Sigmoid colon (tissue), 6 donors: ENCODE measurements at regions not wholly inside any gene's neighbourhood (a gene's known extent, or its start where the extent isn't known, plus 50 kb on each side); places are given as distances from the start of the nearest gene placed in this dataset.
A peak's percentile ranks its signal among the peaks of the same experiment; 100 is the strongest.

Experiments
- DNase-seq: peaks from one replicate; pipeline ENCODE4 v3.0.0-alpha.2; 2019
- H3K27ac ChIP-seq, 4 donors: fragments of 200-600 bp; sonication (generic); one replicate each; pipeline ENCODE4 v1.5.1; 2016 to 2019; ENCODE audit warnings: mild to moderate bottlenecking in 1 of 4
- H3K27me3 ChIP-seq, 3 donors: fragments of 200-600 bp; sonication (generic); one replicate each; pipeline ENCODE4 v1.5.1; 2019; ENCODE audit warnings: mild to moderate bottlenecking in 1 of 3
- H3K36me3 ChIP-seq, 4 donors: fragments of 200-600 bp; sonication (generic); one replicate each; pipeline ENCODE4 v1.5.1; 2016 to 2019
- H3K4me1 ChIP-seq, 4 donors: fragments of 200-600 bp; sonication (generic); one replicate each; pipeline ENCODE4 v1.5.1; 2017 to 2019
- H3K4me3 ChIP-seq, 4 donors: fragments of 200-600 bp; sonication (generic); one replicate each; pipeline ENCODE4 v1.5.1; 2017 to 2019; ENCODE audit warnings: mild to moderate bottlenecking in 2 of 4, moderate library complexity in 1 of 4
- H3K9me3 ChIP-seq, 4 donors: fragments of 200-600 bp in 3 of 4; sonication (generic) in 3 of 4; one replicate each; pipeline versions ENCODE4 v1.5.1 to v1.6.1; 2013 to 2019
- EP300 ChIP-seq, 4 donors: sonication (generic); formaldehyde crosslinking; IDR thresholded peaks; one replicate each; pipeline ENCODE4 v1.6.1; 2017; ENCODE audit warnings: antibody characterized with exemption in 4 of 4
- POLR2A ChIP-seq, 2 donors: fragments of 450-650 bp; IDR thresholded peaks; one replicate each; pipeline ENCODE4 v1.6.1; 2016; ENCODE audit warnings: antibody characterized with exemption in 2 of 2, mild to moderate bottlenecking in 2 of 2, moderate library complexity in 2 of 2
- POLR2AphosphoS5 ChIP-seq, 4 donors: sonication (generic); formaldehyde crosslinking; IDR thresholded peaks; one replicate each; pipeline ENCODE4 v1.6.1; 2017; ENCODE audit warnings: antibody characterized with exemption in 4 of 4
- WGBS, 2 donors: extraction: QIAGEN DNeasy Blood & Tissue Kit; methylation state at CpG; one replicate each; pipeline ENCODE4 v1.1.7; 2013; 5-methylcytosine and 5-hydroxymethylcytosine counted together
- intact Hi-C: fragments of 100-400 bp; cut with DNase I; formaldehyde crosslinking; loops from one replicate; pipeline ENCODE4 v1.15.1; 2023
- TF ChIP-seq, protein P1 (sequence below), 4 experiments: fragments of 450-650 bp in 3 of 4; fragments of 200-600 bp in 1 of 4; IDR thresholded peaks; one replicate each; pipeline ENCODE4 v1.5.1; 2016 to 2019; ENCODE audit warnings: antibody characterized with exemption in 4 of 4, mild to moderate bottlenecking in 3 of 4, moderate library complexity in 2 of 4
- donor health status: healthy with polysubstance abuse.
- donor health status: healthy.

DNA sequence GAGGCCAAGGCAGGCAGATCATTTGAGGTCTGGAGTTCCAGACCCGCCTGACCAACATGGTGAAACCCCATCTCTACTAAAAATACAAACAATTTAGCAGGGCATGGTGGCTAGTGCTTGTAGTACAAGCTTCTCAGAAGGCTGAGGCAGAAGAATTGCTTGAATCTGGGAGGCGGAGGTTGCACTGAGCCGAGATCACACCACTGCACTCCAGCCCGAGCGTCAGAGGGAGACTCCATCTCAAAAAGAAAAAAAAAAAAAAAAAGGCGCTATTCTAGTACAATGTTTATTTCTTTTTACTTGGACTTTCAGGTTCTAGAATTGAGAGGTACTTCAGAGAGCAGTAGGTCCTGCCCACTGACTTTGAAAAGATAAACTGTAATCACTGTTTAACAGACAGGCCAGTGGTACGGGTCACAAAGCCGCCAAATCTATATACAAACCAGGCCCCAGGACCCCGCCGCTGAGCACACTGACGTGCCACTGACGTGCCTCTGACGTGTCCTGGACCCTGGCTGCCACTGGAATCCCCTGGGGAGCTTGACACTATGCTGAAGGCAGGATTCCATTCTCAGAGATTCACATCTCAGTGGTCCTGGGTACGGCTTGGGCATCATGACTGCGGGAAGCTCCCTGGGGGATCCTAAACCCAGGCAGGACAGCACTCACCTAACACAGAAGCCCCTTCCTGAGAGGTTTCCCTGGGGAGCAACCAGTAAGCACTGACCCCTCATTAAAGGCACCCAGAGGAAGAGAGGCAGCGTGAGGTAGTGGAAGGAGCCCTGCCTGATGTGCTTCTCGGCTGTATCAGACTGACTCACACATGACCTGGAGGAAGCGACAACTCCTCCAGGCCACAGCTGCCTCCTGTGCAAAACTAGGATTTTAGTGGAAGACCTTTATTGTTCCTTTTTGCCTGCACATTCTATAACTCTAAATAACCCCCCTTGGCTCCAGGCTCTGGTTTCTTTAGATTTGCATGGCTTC is 197.8 kb upstream of the MEIS1 start:
- no peak overlapping the region for H3K4me3 ChIP-seq
- H3K4me1 ChIP-seq, result peaks cover 0 to 26% (median 11%) of the 10 kb centered on the region in 4 donors
- no peak overlapping the region for H3K27ac ChIP-seq
- H3K9me3 ChIP-seq, result no peaks in the 10 kb centered on the region
- no peak for DNase-seq
- no peak for TF ChIP-seq POLR2A (IDR thresholded peaks at IDR 0.05)
- no peak for TF ChIP-seq EP300 (IDR thresholded peaks at IDR 0.05)
- WGBS, 2 donors, result 76 to 83% methylated on average over 18 of the region's 18 CpGs
- intact Hi-C loops, result no loop called here
- H3K36me3 ChIP-seq, result no peaks in the 10 kb centered on the region
- H3K27me3 ChIP-seq, result no peaks in the 10 kb centered on the region

DNA sequence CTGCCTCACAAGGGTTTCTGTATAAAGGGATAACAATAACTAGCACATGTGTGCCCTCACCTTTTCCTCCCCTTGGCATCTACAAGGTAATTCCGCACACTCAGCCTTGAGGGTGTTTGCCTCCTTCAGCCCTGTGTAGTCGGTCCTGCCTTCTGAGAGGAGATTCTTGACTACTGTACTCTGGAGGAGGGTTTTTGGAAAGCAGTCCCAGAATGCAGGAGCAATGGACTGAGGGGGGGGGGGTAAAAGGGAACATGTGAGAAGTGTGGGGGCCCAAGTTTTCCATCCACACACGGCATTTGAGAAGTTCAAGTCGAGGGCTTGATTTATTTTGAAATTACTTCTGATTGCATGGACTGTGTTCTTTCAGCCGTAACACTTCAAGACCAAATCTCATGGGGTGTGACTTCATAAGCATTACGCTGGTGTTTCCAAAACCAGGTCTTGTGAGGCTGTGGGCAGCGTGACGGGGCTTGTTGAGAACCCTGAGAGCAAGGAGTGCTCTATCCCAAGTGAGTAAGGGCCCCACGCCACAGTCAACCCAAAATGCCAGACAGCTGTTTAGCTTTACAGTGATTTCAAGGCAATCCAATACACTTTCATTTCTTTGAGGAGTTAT is 198.7 kb upstream of the MEIS1 start:
- 86 to 88% methylated on average over 9 of the region's 9 CpGs for WGBS, 2 donors
- H3K36me3 ChIP-seq, result no peaks in the 10 kb centered on the region
- intact Hi-C loops, result no loop called here
- H3K27ac ChIP-seq, result peak overlapping the region in 1 of 4 donors; percentile 18
- H3K4me1 ChIP-seq, result peaks cover 0 to 23% (median 9%) of the 10 kb centered on the region in 4 donors
- no peaks in the 10 kb centered on the region for H3K9me3 ChIP-seq
- no peak overlapping the region for H3K4me3 ChIP-seq
- no peak for TF ChIP-seq POLR2A (IDR thresholded peaks at IDR 0.05)
- TF ChIP-seq EP300 (IDR thresholded peaks at IDR 0.05), result no peak
- TF ChIP-seq, protein P1, sequence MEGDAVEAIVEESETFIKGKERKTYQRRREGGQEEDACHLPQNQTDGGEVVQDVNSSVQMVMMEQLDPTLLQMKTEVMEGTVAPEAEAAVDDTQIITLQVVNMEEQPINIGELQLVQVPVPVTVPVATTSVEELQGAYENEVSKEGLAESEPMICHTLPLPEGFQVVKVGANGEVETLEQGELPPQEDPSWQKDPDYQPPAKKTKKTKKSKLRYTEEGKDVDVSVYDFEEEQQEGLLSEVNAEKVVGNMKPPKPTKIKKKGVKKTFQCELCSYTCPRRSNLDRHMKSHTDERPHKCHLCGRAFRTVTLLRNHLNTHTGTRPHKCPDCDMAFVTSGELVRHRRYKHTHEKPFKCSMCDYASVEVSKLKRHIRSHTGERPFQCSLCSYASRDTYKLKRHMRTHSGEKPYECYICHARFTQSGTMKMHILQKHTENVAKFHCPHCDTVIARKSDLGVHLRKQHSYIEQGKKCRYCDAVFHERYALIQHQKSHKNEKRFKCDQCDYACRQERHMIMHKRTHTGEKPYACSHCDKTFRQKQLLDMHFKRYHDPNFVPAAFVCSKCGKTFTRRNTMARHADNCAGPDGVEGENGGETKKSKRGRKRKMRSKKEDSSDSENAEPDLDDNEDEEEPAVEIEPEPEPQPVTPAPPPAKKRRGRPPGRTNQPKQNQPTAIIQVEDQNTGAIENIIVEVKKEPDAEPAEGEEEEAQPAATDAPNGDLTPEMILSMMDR (IDR thresholded peaks at IDR 0.05), result no peak
- TF ChIP-seq POLR2AphosphoS5 (IDR thresholded peaks at IDR 0.05), result no peak
- no peaks in the 10 kb centered on the region for H3K27me3 ChIP-seq
- DNase-seq, result peak; percentile 78

GRCh38 chr2:66235428-66235827 is 199.5 kb upstream of the MEIS1 start:
- peaks cover 0 to 16% (median 6%) of the 10 kb centered on the region in 4 donors for H3K4me1 ChIP-seq
- H3K4me3 ChIP-seq, result no peak overlapping the region
- H3K9me3 ChIP-seq, result no peaks in the 10 kb centered on the region
- intact Hi-C loops, result no loop called here
- H3K27ac ChIP-seq, result peak overlapping the region in 1 of 4 donors; percentile 18
- no peaks in the 10 kb centered on the region for H3K36me3 ChIP-seq
- H3K27me3 ChIP-seq, result no peaks in the 10 kb centered on the region
- TF ChIP-seq, protein P1 (IDR thresholded peaks at IDR 0.05), result no peak
- TF ChIP-seq POLR2A (IDR thresholded peaks at IDR 0.05) (no peak), POLR2AphosphoS5 (IDR thresholded peaks at IDR 0.05) (no peak), EP300 (IDR thresholded peaks at IDR 0.05) (no peak)
- no peak for DNase-seq
- 53 to 66% methylated on average over 7 of the region's 7 CpGs for WGBS, 2 donors

GRCh38 chr2:66233981-66234380 is 200.9 kb upstream of the MEIS1 start:
- intact Hi-C loops, result no loop called here
- no peaks in the 10 kb centered on the region for H3K27me3 ChIP-seq

GRCh38 chr2:66228128-66228547 is 206.8 kb upstream of the MEIS1 start:
- no peaks in the 10 kb centered on the region for H3K36me3 ChIP-seq
- no peaks in the 10 kb centered on the region for H3K9me3 ChIP-seq
- no peak overlapping the region for H3K4me3 ChIP-seq
- H3K27ac ChIP-seq, result no peak overlapping the region
- WGBS, 2 donors, result 48 to 61% methylated on average over 4 of the region's 4 CpGs
- no peaks in the 10 kb centered on the region for H3K27me3 ChIP-seq
- DNase-seq, result no peak
- no peaks in the 10 kb centered on the region for H3K4me1 ChIP-seq
- TF ChIP-seq, protein P1 (IDR thresholded peaks at IDR 0.05), result no peak
- no peak for TF ChIP-seq POLR2AphosphoS5 (IDR thresholded peaks at IDR 0.05)
- no peak for TF ChIP-seq EP300 (IDR thresholded peaks at IDR 0.05)
- TF ChIP-seq POLR2A (IDR thresholded peaks at IDR 0.05), result no peak
- intact Hi-C loops, result no loop called here

More at GRCh38 chr2:66233981-66234380, 200.9 kb upstream of the MEIS1 start:
- H3K4me1 ChIP-seq, result peaks cover 0 to 1% (median 0%) of the 10 kb centered on the region in 4 donors
- no peak for TF ChIP-seq POLR2AphosphoS5 (IDR thresholded peaks at IDR 0.05)
- WGBS, 2 donors, result 55 to 78% methylated on average over 2 of the region's 2 CpGs
- DNase-seq, result no peak
- no peaks in the 10 kb centered on the region for H3K36me3 ChIP-seq
- no peak overlapping the region for H3K4me3 ChIP-seq
- H3K27ac ChIP-seq, result no peak overlapping the region
- no peaks in the 10 kb centered on the region for H3K9me3 ChIP-seq
